ENCODE measurements at regions not wholly inside any gene's neighbourhood (a gene's known extent, or its start where the extent isn't known, plus 50 kb on each side); places are given as distances from the start of the nearest gene placed in this dataset.

DNA sequence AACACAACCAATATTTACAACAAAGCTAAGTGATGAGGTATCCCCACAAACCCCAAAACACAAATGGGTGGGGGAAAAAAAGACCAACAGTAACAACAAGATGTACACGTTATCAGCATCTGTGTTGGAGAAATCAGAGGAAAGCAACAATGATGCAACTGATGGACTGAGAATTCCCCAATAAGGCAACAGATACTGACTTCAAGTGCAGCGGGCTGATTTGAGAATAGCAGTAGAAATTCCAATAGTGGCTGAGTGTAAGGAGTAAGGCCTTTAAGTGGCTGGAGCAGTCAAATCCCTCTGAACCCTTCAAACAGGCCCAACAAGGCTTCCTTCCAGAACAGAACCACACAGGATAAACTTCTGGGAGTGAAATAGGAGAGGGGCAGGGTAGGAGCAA lies 97.6 kb downstream of the TM2D1 start:
- no peak for DNase-seq

DNA sequence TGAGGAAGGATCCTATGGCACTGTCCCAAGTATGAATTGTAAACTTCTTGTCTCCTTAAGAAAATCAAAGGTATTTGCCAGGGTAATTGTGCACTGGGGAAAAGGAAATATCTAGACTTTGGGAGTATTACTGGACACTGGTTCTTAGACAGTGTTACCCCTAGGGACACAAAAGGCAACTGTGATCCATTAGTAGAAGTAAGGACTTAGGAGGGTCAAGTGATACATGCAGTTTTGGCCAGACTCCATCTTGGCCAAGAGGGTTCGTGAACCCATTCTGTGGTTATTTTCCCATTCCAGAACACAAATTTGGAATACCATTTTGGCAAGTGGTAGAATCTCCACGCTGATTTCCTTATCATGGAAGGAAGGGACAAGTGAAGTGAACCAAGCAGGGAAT lies 98.1 kb downstream of the TM2D1 start:
- no peak for DNase-seq

DNA sequence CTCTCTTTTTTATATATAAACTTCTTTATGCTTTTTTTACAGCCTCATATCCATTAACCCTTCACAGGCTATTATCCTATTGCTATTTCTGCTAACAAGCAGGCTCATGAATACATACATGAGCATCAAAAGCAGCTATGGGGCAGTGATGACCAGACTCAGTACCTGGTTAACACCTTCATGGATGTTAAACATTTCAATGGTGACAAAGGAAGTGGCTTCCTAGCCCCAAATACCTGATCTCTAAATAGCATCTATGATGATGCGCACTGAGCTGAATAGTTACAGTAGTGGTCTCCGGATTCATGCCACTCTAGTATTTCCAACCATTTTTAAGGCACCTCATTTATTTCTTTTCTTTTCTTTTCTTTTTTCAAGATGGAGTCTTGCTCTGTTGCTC lies 101.1 kb downstream of the TM2D1 start:
- no peak for DNase-seq

DNA sequence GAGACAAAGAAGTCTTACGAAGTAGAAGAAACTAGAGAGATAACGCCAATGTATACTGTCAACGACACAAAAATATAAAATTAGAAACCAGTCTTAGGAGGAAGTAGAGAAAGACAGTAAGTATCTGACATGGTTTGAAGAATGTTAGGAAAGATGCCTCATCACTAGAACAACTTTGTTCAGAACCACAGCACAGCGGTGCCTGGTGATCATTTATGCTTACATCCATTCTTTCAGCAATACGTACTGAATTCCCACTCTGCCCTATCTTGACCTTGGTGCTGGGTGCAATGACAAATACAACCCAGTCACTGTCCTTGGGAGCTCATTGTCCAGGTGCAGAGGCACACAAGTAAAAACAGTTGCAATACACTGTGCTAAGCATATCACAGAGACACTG lies 104.4 kb downstream of the TM2D1 start:
- DNase-seq = no peak

DNA sequence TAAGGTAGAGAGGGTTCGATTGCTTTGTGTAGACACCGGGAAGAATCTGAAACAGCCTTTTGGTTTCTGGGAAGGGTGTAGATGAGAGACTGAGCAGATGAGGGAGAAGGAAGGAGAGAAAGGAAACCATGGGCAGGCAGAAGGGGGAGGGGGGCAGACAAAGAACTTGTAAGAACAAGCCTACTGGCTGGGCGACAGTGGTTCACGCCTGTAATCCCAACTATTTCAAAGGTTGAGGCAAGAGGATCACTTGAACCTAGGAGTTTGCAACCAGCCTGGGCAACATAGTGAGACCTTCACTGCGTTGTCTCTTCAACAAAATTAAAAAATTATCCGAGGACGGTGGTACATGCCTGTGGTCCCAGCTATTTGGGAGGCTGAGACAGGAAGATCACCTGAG lies 106.2 kb downstream of the TM2D1 start:
- DNase-seq = no peak

DNA sequence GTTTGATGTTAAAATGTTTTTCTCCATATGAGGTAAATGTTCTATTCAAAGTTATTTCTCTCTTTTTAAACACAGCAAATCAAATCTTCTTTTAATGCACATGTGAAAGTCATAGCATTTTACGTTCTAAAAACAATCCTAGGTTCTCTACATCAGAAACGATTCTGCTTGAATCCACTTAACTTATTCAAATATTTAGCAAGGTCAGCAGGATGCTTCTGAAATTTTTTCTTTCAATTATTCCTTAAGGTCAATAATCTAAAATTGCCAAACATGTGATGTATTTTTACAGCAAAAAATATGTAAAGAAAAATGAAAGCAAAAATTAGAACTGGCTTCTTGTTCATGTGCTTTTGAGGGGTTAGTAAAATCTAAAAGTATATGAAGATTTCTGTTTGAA lies 106.7 kb downstream of the TM2D1 start:
- DNase-seq = no peak

DNA sequence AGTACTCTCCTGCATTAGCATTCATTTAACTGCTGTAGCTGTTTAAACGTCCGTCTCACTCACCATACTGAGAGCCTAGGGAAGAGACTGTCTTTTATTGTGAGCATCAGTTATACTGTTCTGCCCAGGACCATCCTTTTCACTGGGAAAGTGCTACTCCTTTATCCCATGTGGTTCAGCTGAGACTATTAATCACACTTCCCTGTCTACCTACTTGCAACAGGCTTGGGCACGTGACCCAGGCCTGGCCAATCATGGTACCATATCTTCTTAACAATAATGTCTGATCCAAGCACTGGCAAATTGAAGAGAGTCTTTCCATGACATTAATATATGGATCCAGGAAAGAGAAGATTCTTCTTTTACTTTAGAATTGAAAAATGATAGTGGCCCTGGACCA lies 108.1 kb downstream of the TM2D1 start:
- DNase-seq = no peak

DNA sequence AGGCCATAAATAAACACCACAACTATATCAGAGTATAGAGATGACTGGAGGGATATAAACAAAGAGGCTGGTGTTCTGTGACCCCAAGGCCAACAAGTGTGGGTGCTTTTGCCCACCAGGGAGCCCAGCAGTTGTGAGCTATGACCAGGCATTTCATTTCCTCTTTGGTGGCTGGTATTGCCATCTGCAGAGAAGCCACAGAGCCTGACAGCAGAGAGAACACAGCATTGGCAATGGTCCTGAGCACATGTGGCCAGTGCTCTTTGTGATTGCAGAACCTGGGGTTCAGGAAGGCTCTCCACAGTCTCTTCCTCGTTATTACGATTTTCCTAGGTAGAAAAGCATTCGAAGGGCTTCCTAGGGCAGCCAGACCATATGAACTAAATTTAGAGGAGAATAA lies 112.3 kb downstream of the TM2D1 start:
- no peak for DNase-seq

DNA sequence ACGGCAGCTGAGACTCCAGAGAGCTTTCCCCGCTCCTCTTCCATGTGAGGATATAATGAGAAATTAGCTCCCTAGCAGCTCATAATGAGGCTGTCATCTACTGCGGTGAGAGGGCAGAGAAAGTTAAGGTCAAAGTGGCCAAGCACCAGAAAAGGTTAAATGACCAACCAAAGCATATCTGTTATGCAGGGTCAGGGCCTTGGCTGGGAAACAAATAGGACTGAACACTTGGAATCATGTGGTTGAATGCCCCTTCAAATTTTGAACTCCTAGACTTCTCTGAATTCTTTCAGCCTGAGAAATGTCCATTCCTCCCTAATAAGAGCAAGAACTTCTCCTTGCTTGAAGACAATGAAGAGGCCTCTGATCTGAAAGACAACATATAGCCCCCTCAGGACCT lies 115.9 kb downstream of the TM2D1 start:
- no peak for DNase-seq

DNA sequence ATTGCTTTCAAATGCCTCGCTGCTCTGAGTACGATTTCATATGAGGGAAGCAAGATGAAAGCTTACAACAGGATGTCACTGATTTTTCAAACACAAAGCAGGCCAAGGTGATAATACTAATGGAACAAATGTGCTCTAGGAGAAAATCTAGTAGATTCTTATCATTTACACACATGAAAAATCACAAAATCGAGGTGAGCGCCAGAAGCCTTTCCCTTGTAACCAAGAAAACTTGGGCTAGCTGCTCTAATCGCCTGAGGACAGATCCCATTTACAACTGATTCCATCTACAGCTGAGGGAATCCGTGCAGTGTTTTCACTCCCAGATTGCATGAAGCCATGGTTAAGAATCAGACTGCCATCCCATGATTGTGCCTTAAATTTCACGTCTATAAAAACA lies 117.5 kb downstream of the TM2D1 start:
- DNase-seq = no peak

DNA sequence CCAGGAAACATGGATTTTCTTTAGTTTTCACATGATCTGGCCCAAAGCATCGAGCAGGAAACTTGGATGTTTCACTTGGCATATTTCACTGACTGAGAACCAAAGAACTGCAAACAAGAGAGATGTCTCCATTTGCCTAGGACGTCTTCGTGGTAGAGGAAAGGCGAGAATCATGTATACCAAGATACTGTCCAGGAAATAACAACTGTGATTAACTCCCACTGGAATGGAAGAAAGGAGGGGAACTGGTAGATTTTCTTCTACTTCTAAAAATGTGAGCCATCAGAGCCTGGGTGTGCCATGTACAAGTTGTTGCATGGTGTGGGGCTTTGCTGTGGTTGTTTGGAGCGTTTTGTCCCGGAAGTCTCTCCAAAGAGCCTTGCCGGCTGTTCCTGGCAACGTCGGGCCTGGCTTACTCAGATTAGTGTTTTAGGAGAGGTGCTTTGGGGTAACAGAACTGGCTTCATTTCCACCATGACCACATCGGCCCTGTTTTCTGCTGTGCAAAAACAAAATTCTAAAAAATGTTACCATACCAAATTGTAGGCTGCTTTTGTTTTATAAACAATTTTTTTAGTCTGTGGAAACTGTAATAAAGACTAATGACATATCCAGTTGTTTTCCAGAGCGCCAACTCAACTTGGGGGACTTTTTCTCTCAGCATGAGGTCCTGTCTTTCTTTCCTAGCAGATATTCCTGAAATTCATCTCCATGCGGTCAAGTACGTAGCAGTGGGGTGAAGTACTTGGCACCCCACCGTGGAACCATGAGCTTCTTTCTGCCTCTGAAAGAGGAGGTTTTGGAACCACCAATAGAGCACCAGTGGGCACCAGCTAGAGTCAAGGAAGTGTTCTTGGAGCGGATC lies 118.3 kb downstream of the TM2D1 start:
- no peak for DNase-seq

DNA sequence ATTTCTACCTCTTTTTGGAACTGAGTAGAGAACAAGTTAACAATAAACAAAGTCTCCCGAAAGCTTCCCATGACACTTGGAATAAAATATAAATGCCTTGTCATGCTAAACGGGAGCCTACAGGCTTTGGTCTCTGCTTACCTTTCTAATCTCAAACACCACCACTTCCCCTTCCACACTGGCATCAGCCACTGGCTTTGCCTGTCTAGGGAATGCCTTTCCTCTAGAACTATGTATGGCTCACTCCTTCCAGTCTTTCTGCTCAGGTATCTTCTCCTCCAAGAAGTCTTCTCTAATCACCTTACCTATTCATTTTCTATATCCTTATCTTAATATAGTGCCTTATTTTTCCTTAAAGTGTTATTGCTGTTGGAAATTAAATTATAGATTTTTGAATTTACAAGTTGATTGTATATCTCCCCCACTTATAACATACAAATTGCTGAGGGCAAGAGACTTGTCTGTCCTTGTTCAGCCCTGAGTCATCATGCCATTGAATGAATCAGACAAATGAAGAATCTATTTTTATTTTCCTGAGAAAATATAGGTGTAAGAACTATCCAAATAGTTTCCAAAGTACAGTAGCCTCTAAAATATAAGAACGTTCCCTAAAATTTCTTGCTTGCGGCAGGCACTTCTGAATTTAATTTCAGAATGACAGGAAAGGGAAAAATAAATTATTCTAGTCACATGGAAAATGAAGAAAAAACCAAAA lies 119.2 kb downstream of the TM2D1 start:
- DNase-seq = no peak

DNA sequence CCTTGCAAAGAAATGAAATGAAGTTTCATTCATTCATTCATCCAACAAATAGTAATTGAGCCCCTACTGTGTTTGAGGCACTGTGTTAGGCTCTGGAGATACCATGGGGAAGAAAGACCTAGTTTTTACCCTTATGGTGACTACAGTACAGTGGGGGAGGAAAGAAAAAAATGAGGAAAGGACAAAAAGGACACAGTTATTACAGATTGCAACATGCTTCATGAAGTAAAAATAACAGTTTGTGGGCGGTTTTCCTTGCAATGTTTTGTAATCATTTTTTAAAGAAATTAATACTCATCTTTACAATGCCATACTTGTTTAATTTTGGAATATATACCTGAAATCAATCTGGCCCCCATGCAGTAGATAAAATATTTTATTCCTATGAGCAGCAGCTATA lies 120.3 kb downstream of the TM2D1 start:
- DNase-seq = no peak

DNA sequence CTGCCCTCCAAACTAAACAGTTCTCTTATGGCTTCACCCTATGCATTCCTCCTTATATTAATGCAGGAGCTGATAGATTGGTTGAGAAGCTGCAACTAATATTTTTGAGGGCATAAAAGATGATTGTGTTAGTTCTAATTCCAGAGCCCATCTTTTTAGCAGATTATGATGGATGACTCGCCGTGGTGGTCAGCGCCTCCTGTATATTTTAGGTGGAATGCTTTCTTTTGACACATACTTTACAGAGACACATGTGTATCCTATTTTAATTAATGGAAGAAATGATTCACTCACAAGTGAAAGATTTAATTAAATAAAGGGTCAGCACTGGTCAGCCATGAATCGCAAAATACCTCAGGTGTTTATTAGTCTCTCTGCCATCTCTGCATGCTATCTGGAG lies 120.7 kb downstream of the TM2D1 start:
- no peak for DNase-seq

DNA sequence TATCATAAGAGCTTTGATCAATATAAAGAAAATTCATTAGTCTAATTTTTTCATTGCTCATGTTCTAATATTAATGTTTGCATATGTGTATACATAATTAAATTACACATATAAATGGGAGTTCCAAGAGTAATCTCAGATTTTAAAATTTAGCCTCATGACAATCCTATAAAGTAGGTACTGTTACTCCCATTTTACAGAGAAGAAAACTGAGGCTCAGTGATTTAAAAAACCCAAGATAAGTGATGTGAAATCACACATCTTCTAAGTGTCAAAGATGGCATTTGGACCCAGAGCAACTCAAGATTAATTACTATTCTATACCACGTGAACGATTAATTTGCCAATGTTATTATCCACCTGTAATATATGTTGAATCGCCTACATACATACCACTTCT lies 122.3 kb downstream of the TM2D1 start:
- DNase-seq = no peak

DNA sequence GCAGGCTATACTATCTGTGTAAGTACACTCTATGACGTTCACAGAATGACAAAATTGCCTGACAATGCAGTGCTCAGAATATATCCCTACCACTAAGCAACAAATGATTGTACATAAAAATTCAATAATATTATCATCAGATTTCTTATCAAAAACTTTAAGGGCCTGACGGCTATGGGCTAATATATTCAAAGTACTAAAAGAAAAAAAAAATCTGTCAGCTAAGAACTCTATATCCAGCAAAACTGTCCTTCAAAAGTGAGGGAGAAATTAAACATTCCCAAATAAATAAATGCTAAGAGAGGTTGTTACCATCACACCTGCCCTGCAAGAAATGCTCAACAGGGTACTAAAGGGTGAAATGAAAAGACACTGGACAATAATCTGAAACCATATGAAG lies 127.3 kb downstream of the TM2D1 start:
- no peak for DNase-seq

DNA sequence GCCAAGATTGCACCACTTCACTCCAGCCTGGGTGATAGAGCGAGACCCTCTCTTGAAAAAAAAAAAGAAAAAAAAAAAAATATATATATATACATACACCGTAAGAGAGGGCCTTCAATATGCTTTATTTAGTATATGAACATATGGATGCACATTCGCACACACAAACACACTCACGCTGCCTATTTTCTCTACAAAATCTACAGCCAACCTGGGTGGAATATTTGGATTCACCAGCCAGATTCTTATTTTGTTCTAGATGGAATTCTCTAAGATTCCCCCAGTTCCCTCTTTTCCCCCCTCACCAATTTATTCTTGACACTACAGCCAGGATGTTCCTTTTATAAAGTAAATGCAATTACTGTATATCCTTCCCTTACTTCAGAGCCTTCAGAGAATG lies 131.6 kb downstream of the TM2D1 start:
- no peak for DNase-seq

DNA sequence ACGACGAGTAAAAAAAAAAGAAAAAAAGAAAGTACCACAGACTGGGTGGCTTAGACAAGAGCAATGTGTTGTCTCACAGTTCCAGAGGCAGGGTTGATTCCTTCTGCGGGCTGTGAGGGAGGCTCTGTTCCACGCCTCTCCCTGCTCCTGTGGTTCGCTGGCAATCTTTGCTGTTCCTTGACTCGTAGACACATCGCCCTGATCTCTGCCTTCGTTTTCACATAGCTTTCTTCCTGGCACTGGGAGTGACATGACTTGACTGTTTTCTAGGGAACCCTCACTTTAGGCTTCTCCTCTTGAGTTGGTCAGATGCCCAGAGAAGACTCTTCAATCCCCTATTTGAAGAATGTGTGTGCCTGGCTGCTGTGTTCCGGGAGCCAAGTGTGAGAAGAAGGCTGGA lies 133.6 kb downstream of the TM2D1 start:
- DNase-seq = no peak

DNA sequence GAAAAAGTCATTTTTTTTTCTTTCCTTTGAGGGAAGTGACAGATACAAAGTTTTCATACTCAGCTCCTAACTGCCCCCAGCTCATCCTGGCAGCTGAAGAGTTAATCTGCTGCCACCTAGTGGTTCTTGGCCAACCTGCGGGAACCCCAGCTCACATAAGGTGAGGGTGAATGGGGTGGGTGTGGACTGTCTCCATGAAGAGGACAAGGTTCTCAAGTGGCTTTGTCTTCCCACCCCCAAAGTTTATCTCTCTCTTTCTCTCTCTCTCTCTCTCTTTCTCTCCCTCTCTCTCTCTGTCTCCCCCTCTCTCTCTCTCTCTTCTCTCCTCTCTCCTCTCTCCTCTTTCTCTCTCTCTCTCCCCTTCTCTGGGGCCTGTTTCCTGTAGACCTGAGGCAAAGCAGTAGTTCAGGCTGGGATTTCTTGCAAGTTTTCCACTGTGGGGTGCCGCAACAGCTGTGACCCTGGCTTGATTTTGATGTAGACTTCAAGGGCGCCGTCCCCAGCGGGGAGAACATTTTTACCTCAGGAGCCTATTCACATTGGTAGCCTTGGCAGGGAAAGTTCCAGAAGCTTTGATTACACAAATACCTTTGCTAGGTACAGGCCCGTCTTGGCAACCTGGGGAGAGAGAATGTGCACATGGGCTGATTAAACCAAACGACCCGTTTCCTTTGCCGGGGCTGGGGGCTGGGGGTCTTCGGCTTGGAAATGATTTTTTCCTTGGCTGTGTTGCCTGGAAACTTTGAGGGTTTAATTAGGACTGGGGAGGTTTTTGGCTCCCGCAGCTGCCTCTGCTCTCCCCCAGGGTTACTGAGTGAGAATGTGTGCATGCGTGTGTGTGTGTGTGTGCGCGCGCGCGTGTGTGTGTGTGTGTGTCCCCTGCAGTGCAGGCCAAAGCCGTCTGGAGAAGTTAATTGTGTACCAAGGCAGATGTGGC lies 135.9 kb downstream of the TM2D1 start:
- peak in 3 of 5 donors; percentile 7 to 44 (median 36) for DNase-seq

DNA sequence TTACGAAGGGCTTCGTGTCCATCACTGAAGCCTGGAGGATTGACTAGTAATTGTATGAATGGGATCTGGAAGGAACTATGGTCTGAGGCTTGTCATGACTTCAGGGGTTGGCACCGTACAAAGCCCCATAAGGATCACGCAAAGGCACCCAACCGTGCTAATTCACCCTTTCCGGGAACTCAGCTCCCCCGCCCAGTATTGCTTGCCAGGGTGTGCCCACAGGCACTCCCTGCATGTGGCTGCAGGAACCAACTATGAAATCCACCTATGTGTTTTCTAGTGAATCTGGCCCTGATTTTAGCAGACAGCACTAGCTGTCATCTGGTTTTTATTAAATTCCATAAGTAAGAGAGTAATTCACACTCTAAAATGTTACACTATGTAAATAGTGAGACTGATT lies 139.2 kb downstream of the TM2D1 start:
- DNase-seq = no peak

DNA sequence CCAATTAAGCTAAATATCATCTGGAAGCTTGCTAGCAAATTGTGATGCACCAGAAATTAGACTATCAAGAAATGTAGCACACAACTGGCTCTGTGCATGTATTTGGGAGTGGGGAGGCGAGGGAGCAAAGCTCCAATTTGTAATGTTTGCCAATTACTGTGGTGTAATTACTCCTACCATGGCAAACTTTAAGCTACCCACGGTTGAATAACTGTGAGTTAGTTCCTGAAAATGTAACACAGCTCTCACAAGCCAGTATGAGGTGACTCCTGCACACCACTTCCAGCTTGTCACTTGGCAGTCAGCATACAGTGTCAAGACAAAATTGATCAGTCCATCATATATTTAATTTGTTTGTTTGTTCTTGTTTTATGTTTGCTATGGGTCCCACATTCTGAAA lies 141.2 kb downstream of the TM2D1 start:
- no peak for DNase-seq

DNA sequence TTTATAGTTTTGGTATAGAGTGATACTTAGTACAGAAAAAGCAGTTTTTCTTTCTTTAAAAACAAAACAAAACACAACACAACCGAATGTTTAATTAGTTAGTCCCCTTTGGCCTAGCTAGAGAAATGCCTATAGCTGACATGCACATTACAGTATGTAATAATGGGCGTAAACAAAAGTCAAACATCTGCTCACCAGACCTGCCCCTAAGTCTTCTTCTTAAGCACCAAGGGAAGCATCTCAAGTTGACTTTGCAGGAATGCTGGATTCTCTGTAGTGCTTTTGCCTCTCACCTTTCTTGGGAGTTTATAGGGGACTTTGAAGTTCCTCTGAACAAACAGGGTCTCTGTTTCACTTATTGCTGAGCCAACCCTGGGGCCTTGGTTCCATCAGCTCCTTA lies 143.7 kb downstream of the TM2D1 start:
- no peak for DNase-seq

DNA sequence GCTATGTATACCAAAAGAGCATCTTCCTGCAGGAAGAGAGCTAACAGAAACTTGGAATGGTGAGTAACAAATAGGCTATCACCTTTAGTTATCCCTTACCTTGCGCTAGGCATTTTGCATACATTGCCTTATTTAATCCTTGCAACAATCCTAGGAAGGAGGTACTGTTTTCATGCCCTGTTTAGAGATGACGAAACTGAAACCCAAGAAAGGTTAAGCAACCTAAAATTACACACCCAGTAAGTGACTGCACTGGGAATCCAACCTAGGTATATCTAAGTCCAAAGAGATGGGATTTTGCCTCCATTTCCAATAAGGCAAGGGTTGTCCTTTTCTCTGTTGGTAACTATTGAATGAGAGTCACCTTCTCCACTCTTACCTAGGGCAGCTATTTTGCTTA lies 144.5 kb downstream of the TM2D1 start:
- DNase-seq = no peak

Measured in T-helper 1 cell (primary cell).